Upper lobe of left lung (tissue), 6 donors: ENCODE measurements at regions not wholly inside any gene's neighbourhood (a gene's known extent, or its start where the extent isn't known, plus 50 kb on each side); places are given as distances from the start of the nearest gene placed in this dataset.

ENCODE experiments used
- ATAC-seq, 2 donors: fragments of 200-7000 bp; cut with Tn5 transposase; one replicate each; pipeline ENCODE4 v1.9.1; 2022; ENCODE audit warnings: mild to moderate bottlenecking in 2 of 2, moderate library complexity in 2 of 2; ENCODE audit not compliant: low FRiP score in 2 of 2
- DNase-seq, 2 donors: peaks; one replicate each; pipeline ENCODE4 v3.0.0-alpha.2; 2019 to 2020
- H3K27ac ChIP-seq, 4 donors: fragments of 200-600 bp; sonication (generic); one replicate each; pipeline ENCODE4 v1.5.1; 2016 to 2019
- H3K27me3 ChIP-seq, 4 donors: fragments of 200-600 bp; sonication (generic); one replicate each; pipeline ENCODE4 v1.5.1; 2017 to 2019
- H3K36me3 ChIP-seq, 4 donors: fragments of 200-600 bp; sonication (generic); one replicate each; pipeline ENCODE4 v1.5.1; 2016 to 2019
- H3K4me1 ChIP-seq, 4 donors: fragments of 200-600 bp; sonication (generic); one replicate each; pipeline ENCODE4 v1.5.1; 2018 to 2019
- H3K4me3 ChIP-seq, 4 donors: fragments of 200-600 bp; sonication (generic); one replicate each; pipeline ENCODE4 v1.5.1; 2017 to 2019; ENCODE audit warnings: mild to moderate bottlenecking in 2 of 4, moderate library complexity in 1 of 4
- H3K9me3 ChIP-seq, 4 donors: fragments of 200-600 bp; sonication (generic); one replicate each; pipeline ENCODE4 v1.5.1; 2018 to 2019
- CTCF ChIP-seq, 6 experiments: fragments of 450-650 bp in 4 of 6; fragments of 200-600 bp in 2 of 6; sonication (generic) in 2 of 6; IDR thresholded peaks; one replicate each; pipeline ENCODE4 v1.5.1; 2016 to 2019; ENCODE audit warnings: antibody characterized with exemption in 6 of 6
- EP300 ChIP-seq, 4 donors: sonication (generic); formaldehyde crosslinking; IDR thresholded peaks; one replicate each; pipeline ENCODE4 v1.5.1; 2017; ENCODE audit warnings: antibody characterized with exemption in 4 of 4, control low read depth in 2 of 4
- POLR2A ChIP-seq, 4 donors: fragments of 450-650 bp; IDR thresholded peaks; one replicate each; pipeline ENCODE4 v1.5.1; 2016 to 2017; ENCODE audit warnings: antibody characterized with exemption in 4 of 4, mild to moderate bottlenecking in 2 of 4
- POLR2AphosphoS5 ChIP-seq, 2 donors: sonication (generic); formaldehyde crosslinking; IDR thresholded peaks; one replicate each; pipeline ENCODE4 v1.5.1; 2017; ENCODE audit warnings: antibody characterized with exemption in 2 of 2
- WGBS, 2 donors: methylation state at CpG; one replicate each; pipeline ENCODE4 v1.1.5; 2017 to 2018; 5-methylcytosine and 5-hydroxymethylcytosine counted together
- donor health status: DM: no; HTN: no; CAD: no; lungs with moderate emphysema.
- donor health status: DM: no; HTN: yes; CAD: no; lungs with severe emphysema.

DNA sequence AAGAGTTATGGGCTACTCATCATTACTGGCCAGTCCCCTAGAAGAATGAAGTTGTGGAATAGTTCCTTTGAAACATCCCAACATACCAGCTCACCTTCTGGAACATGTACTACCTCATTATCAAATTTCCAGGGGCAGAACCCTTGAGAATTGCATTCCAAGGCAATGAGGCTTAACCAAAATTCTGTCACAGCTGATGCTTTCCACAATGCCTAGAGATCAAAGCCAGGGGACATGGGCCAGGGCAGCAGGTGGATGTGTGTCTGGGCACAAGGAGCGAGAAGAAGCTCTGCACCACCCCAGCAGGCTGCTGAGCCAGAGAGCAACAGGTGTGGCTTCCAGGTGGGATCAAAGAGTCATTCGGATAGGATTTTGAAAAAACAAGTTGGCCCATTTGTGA lies 362.1 kb downstream of the EFNB2 start:
- ATAC-seq, result no peak
- H3K27me3 ChIP-seq, result no peaks in the 10 kb centered on the region
- no peaks in the 10 kb centered on the region for H3K4me1 ChIP-seq
- WGBS, 2 donors, result 81 to 89% methylated on average over 2 of the region's 2 CpGs
- no peak overlapping the region for H3K27ac ChIP-seq
- H3K36me3 ChIP-seq, result no peaks in the 10 kb centered on the region
- TF ChIP-seq EP300 (IDR thresholded peaks at IDR 0.05), result no peak
- TF ChIP-seq POLR2A (IDR thresholded peaks at IDR 0.05), result no peak
- TF ChIP-seq POLR2AphosphoS5 (IDR thresholded peaks at IDR 0.05), result no peak
- TF ChIP-seq CTCF (IDR thresholded peaks at IDR 0.05), result no peak
- no peaks in the 10 kb centered on the region for H3K9me3 ChIP-seq
- no peak for DNase-seq
- H3K4me3 ChIP-seq, result no peak overlapping the region

GRCh38 chr13:106172176-106172905 lies 363.1 kb downstream of the EFNB2 start:
- no peak for DNase-seq
- no peak overlapping the region for H3K4me3 ChIP-seq
- no peak for ATAC-seq
- H3K36me3 ChIP-seq, result no peaks in the 10 kb centered on the region
- H3K27ac ChIP-seq, result no peak overlapping the region
- TF ChIP-seq POLR2A (IDR thresholded peaks at IDR 0.05) (no peak), EP300 (IDR thresholded peaks at IDR 0.05) (no peak), POLR2AphosphoS5 (IDR thresholded peaks at IDR 0.05) (no peak), CTCF (IDR thresholded peaks at IDR 0.05) (no peak)
- no peaks in the 10 kb centered on the region for H3K27me3 ChIP-seq
- no peaks in the 10 kb centered on the region for H3K4me1 ChIP-seq
- no peaks in the 10 kb centered on the region for H3K9me3 ChIP-seq
- 74 to 76% methylated on average over 5 of the region's 5 CpGs for WGBS, 2 donors

- TF ChIP-seq POLR2AphosphoS5 (IDR thresholded peaks at IDR 0.05) (no peak), CTCF (IDR thresholded peaks at IDR 0.05) (no peak), POLR2A (IDR thresholded peaks at IDR 0.05) (no peak)
- no peak for ATAC-seq
- Histone ChIP-seq H3K27me3 (no peaks in the 10 kb centered on the region), H3K9me3 (no peaks in the 10 kb centered on the region), H3K27ac (no peak overlapping the region), H3K4me1 (peaks cover 0 to 4% (median 0%) of the 10 kb centered on the region in 4 donors), H3K36me3 (no peaks in the 10 kb centered on the region), H3K4me3 (no peak overlapping the region)
- 92 to 97% methylated on average over 3 of the region's 3 CpGs for WGBS, 2 donors
- no peak for DNase-seq
Measured at GRCh38 chr13:106163426-106163825, 372.0 kb downstream of the EFNB2 start.

DNA sequence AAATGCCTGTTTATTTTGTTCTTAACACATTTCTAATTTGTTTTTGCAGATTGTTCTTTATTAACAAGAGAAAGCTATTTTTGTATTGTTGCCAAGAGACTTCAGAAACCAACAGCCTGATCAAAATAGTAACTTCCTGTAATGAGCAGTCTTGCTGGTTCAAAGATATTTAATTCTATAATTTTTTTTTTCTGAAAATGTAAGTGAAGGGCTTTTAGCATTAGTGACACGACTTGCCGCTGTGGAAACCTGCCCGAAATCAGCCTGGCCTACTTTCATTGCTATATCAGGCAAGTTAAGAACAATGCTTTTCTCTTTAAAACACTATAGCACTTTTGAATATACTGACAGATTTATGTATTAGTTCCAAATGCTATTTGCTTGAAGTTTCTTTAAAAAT lies 374.3 kb downstream of the EFNB2 start:
- WGBS, 2 donors, result 36 to 41% methylated on average over 3 of the region's 3 CpGs
- Histone ChIP-seq H3K27me3 (no peaks in the 10 kb centered on the region), H3K27ac (no peak overlapping the region), H3K4me1 (peaks cover 0 to 8% (median 0%) of the 10 kb centered on the region in 4 donors), H3K4me3 (no peak overlapping the region), H3K9me3 (no peaks in the 10 kb centered on the region), H3K36me3 (no peaks in the 10 kb centered on the region)
- ATAC-seq (no peak), DNase-seq (no peak)
- no peak for TF ChIP-seq EP300 (IDR thresholded peaks at IDR 0.05)
- TF ChIP-seq POLR2A (IDR thresholded peaks at IDR 0.05), result no peak
- TF ChIP-seq POLR2AphosphoS5 (IDR thresholded peaks at IDR 0.05), result no peak
- no peak for TF ChIP-seq CTCF (IDR thresholded peaks at IDR 0.05)
